A673 (cell line): ENCODE measurements at regions not wholly inside any gene's neighbourhood (a gene's known extent, or its start where the extent isn't known, plus 50 kb on each side); places are given as distances from the start of the nearest gene placed in this dataset.

Experiments used
- BruUV-seq: library from RNA; stranded (reverse); fragments of 400-500 nt; replicated peaks from 2 replicates; lab custom pipeline; 2021; lab: Mats Ljungman, UMichigan
- CTCF ChIA-PET: fragments of 300-600 bp; sonication (Branson Sonifier 250); formaldehyde crosslinking; loops from one replicate; lab custom pipeline; 2022; ENCODE audit warnings: antibody characterized with exemption; lab: Charles Lee
- POLR2A ChIA-PET: fragments of 300-600 bp; sonication (Branson Sonifier 250); formaldehyde crosslinking; loops from one replicate; lab custom pipeline; 2022; ENCODE audit warnings: antibody characterized with exemption; ENCODE audit not compliant: low non-redundant PET; lab: Charles Lee
- DNase-seq: peaks from one replicate; pipeline ENCODE4 v3.0.0-alpha.2; 2015; ENCODE audit warnings: low spot score
- H3K27ac ChIP-seq: fragments of 200-600 bp; sonication (generic); 2 replicates; pipeline ENCODE4 v1.5.1; 2016; ENCODE audit warnings: mixed run types, low read depth, mild to moderate bottlenecking, mixed read lengths, antibody characterized with exemption, low read length; ENCODE audit not compliant: poor library complexity, severe bottlenecking
- H3K27me3 ChIP-seq: fragments of 200-600 bp; sonication (generic); replicated peaks from 2 replicates; pipeline ENCODE4 v1.6.1; 2017; ENCODE audit warnings: mixed run types, low read depth, mild to moderate bottlenecking, mixed read lengths, antibody characterized with exemption, low read length; ENCODE audit not compliant: insufficient read depth, poor library complexity
- H3K36me3 ChIP-seq: fragments of 200-600 bp; sonication (generic); 2 replicates; pipeline ENCODE4 v1.6.1; 2016; ENCODE audit warnings: mixed run types, mild to moderate bottlenecking, mixed read lengths, antibody characterized with exemption, low read length; ENCODE audit not compliant: insufficient read depth, poor library complexity, severe bottlenecking
- H3K4me1 ChIP-seq: fragments of 200-600 bp; sonication (generic); 2 replicates; pipeline ENCODE4 v1.6.1; 2017; ENCODE audit warnings: mixed run types, mild to moderate bottlenecking, mixed read lengths, antibody characterized with exemption, low read length; ENCODE audit not compliant: insufficient read depth, poor library complexity, severe bottlenecking
- H3K4me3 ChIP-seq: fragments of 200-600 bp; sonication (generic); 2 replicates; pipeline ENCODE4 v1.5.1; 2016; ENCODE audit warnings: low read depth, mixed run types, mild to moderate bottlenecking, mixed read lengths, low read length; ENCODE audit not compliant: poor library complexity, severe bottlenecking
- H3K9me3 ChIP-seq: fragments of 200-600 bp; sonication (generic); 2 replicates; pipeline ENCODE4 v1.6.1; 2016; ENCODE audit warnings: mixed run types, low read depth, mild to moderate bottlenecking, mixed read lengths, antibody characterized with exemption, low read length; ENCODE audit not compliant: poor library complexity, severe bottlenecking
- CTCF ChIP-seq: fragments of 300-800, 200-600 bp; sonication (generic); conservative IDR thresholded peaks from 2 replicates; pipeline ENCODE4 v1.5.1; 2017; ENCODE audit warnings: low read depth, mild to moderate bottlenecking, antibody characterized with exemption, low read length, moderate library complexity, mixed read lengths
- EZH2 ChIP-seq: fragments of 200-600 bp; sonication (generic); IDR thresholded peaks from 2 replicates; pipeline ENCODE4 v1.6.1; 2017; ENCODE audit warnings: borderline replicate concordance, low read depth, mild to moderate bottlenecking, mixed read lengths, antibody characterized with exemption, low read length; ENCODE audit not compliant: poor library complexity, severe bottlenecking
- intact Hi-C: fragments of 100-400 bp; cut with micrococcal nuclease; formaldehyde crosslinking; loops from one replicate; pipeline ENCODE4 v1.10.0; 2022; ENCODE audit not compliant: unreplicated experiment

- Histone ChIP-seq H3K27ac (no peak overlapping the region), H3K36me3 (no peaks in the 10 kb centered on the region), H3K9me3 (peaks cover 4% of the 10 kb centered on the region), H3K4me3 (no peak overlapping the region), H3K27me3 (no peaks in the 10 kb centered on the region), H3K4me1 (no peaks in the 10 kb centered on the region)
- CTCF ChIA-PET: no interaction called here
- POLR2A ChIA-PET: no interaction called here
- BruUV-seq: no TSS peak
- intact Hi-C loops: no loop called here
- DNase-seq: no peak
- TF ChIP-seq EZH2 (no peak), CTCF (no peak)
Measured at GRCh38 chr10:37474645-37475044, 349.2 kb downstream of the ANKRD30A start.

GRCh38 chr10:37473906-37474305, 348.5 kb downstream of the ANKRD30A start:
- peaks cover 4% of the 10 kb centered on the region for H3K9me3 ChIP-seq
- CTCF ChIA-PET: no interaction called here
- TF ChIP-seq CTCF (no peak), EZH2 (no peak)
- BruUV-seq: no TSS peak
- intact Hi-C loops: no loop called here
- no peak overlapping the region for H3K27ac ChIP-seq
- DNase-seq: no peak
- no peaks in the 10 kb centered on the region for H3K27me3 ChIP-seq
- H3K4me3 ChIP-seq: no peak overlapping the region
- H3K36me3 ChIP-seq: no peaks in the 10 kb centered on the region
- no peaks in the 10 kb centered on the region for H3K4me1 ChIP-seq
- POLR2A ChIA-PET: no interaction called here

- no peaks in the 10 kb centered on the region for H3K4me1 ChIP-seq
- H3K36me3 ChIP-seq: no peaks in the 10 kb centered on the region
- H3K27me3 ChIP-seq: no peaks in the 10 kb centered on the region
- H3K27ac ChIP-seq: no peak overlapping the region
- POLR2A ChIA-PET: no interaction called here
- BruUV-seq: no TSS peak
- CTCF ChIA-PET: no interaction called here
- TF ChIP-seq CTCF: no peak
- no peak for TF ChIP-seq EZH2
- no peak for DNase-seq
- H3K4me3 ChIP-seq: no peak overlapping the region
- peaks cover 5% of the 10 kb centered on the region for H3K9me3 ChIP-seq
- intact Hi-C loops: no loop called here
Measured at GRCh38 chr10:37467246-37467645, 341.8 kb downstream of the ANKRD30A start.
